ENCODE measurements at regions not wholly inside any gene's neighbourhood (a gene's known extent, or its start where the extent isn't known, plus 50 kb on each side); places are given as distances from the start of the nearest gene placed in this dataset.

GRCh38 chr12:90058704-90059103 is 350.1 kb upstream of the ATP2B1 start:
- Histone ChIP-seq H3K4me3 (no peak overlapping the region), H3K36me3 (no peaks in the 10 kb centered on the region), H3K4me1 (peaks cover 0 to 23% (median 11%) of the 10 kb centered on the region in 4 donors), H3K27ac (peak overlapping the region in 1 of 4 donors; percentile 27), H3K27me3 (no peaks in the 10 kb centered on the region), H3K9me3 (no peaks in the 10 kb centered on the region)
- DNase-seq, result no peak
- intact Hi-C loops (cut with DNase I), result no loop called here
- 71 to 93% methylated on average over 1 of the region's 1 CpG for WGBS, 2 donors
- no peak for TF ChIP-seq POLR2AphosphoS5 (IDR thresholded peaks at IDR 0.05)
- peak in 1 of 4 donors; percentile 15 for TF ChIP-seq EP300 (IDR thresholded peaks at IDR 0.05)

DNA sequence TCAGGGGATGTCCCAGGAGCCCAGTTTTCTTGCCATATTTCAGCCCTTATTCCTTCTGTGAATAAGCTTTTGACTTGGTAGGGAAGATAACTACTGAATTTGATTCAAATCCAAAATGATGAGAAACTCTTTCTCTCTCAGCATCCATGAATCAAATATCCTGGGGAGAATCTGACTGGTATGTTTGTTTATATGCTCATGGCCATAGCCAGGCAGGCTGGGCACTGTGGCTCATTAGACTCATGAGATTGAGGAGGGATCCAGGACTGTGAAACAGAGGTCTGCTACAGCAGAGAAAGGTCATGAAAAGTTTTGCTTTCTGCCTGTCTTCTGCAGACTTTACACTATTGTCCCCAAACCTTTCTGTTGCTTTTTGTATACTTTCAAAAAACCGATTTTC is 346.4 kb upstream of the ATP2B1 start:
- TF ChIP-seq EP300 (IDR thresholded peaks at IDR 0.05) (no peak), POLR2A (IDR thresholded peaks at IDR 0.05) (no peak), POLR2AphosphoS5 (IDR thresholded peaks at IDR 0.05) (no peak)
- TF ChIP-seq, protein P1, sequence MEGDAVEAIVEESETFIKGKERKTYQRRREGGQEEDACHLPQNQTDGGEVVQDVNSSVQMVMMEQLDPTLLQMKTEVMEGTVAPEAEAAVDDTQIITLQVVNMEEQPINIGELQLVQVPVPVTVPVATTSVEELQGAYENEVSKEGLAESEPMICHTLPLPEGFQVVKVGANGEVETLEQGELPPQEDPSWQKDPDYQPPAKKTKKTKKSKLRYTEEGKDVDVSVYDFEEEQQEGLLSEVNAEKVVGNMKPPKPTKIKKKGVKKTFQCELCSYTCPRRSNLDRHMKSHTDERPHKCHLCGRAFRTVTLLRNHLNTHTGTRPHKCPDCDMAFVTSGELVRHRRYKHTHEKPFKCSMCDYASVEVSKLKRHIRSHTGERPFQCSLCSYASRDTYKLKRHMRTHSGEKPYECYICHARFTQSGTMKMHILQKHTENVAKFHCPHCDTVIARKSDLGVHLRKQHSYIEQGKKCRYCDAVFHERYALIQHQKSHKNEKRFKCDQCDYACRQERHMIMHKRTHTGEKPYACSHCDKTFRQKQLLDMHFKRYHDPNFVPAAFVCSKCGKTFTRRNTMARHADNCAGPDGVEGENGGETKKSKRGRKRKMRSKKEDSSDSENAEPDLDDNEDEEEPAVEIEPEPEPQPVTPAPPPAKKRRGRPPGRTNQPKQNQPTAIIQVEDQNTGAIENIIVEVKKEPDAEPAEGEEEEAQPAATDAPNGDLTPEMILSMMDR (IDR thresholded peaks at IDR 0.05), result no peak
- 92 to 93% methylated on average over 1 of the region's 1 CpG for WGBS, 2 donors
- intact Hi-C loops (cut with DNase I), result no loop called here

GRCh38 chr12:90048918-90049317 is 340.3 kb upstream of the ATP2B1 start:
- Histone ChIP-seq H3K4me3 (no peak overlapping the region), H3K27ac (no peak overlapping the region), H3K9me3 (no peaks in the 10 kb centered on the region), H3K36me3 (no peaks in the 10 kb centered on the region), H3K27me3 (no peaks in the 10 kb centered on the region), H3K4me1 (no peaks in the 10 kb centered on the region)
- DNase-seq, result no peak
- TF ChIP-seq POLR2AphosphoS5 (IDR thresholded peaks at IDR 0.05), result no peak
- no peak for TF ChIP-seq EP300 (IDR thresholded peaks at IDR 0.05)
- TF ChIP-seq, protein P1 (IDR thresholded peaks at IDR 0.05), result no peak
- intact Hi-C loops (cut with DNase I), result no loop called here

More for the DNA sequence above, 346.4 kb upstream of the ATP2B1 start:
- peaks cover 0 to 11% (median 9%) of the 10 kb centered on the region in 4 donors for H3K4me1 ChIP-seq
- H3K27ac ChIP-seq, result no peak overlapping the region
- DNase-seq, result no peak
- no peaks in the 10 kb centered on the region for H3K9me3 ChIP-seq
- H3K27me3 ChIP-seq, result no peaks in the 10 kb centered on the region
- H3K36me3 ChIP-seq, result no peaks in the 10 kb centered on the region
- no peak overlapping the region for H3K4me3 ChIP-seq

- TF ChIP-seq POLR2A (IDR thresholded peaks at IDR 0.05) (no peak), POLR2AphosphoS5 (IDR thresholded peaks at IDR 0.05) (no peak), EP300 (IDR thresholded peaks at IDR 0.05) (no peak)
- TF ChIP-seq, protein P1 (IDR thresholded peaks at IDR 0.05), result no peak
- Histone ChIP-seq H3K4me3 (no peak overlapping the region), H3K4me1 (no peaks in the 10 kb centered on the region), H3K36me3 (no peaks in the 10 kb centered on the region), H3K9me3 (no peaks in the 10 kb centered on the region), H3K27me3 (no peaks in the 10 kb centered on the region), H3K27ac (no peak overlapping the region)
- intact Hi-C loops (cut with DNase I), result no loop called here
- no peak for DNase-seq
Observed at GRCh38 chr12:90045559-90045958, 336.9 kb upstream of the ATP2B1 start.

GRCh38 chr12:90044069-90044468 is 335.4 kb upstream of the ATP2B1 start:
- H3K27me3 ChIP-seq, result no peaks in the 10 kb centered on the region
- H3K4me1 ChIP-seq, result no peaks in the 10 kb centered on the region
- H3K36me3 ChIP-seq, result no peaks in the 10 kb centered on the region
- intact Hi-C loops (cut with DNase I), result no loop called here
- DNase-seq, result no peak
- TF ChIP-seq POLR2AphosphoS5 (IDR thresholded peaks at IDR 0.05), result no peak
- TF ChIP-seq, protein P1 (IDR thresholded peaks at IDR 0.05), result no peak
- no peak for TF ChIP-seq POLR2A (IDR thresholded peaks at IDR 0.05)
- TF ChIP-seq EP300 (IDR thresholded peaks at IDR 0.05), result no peak
- H3K9me3 ChIP-seq, result no peaks in the 10 kb centered on the region
- H3K27ac ChIP-seq, result no peak overlapping the region
- H3K4me3 ChIP-seq, result no peak overlapping the region

Measured in sigmoid colon (tissue), 6 donors.